ENCODE measurements at regions not wholly inside any gene's neighbourhood (a gene's known extent, or its start where the extent isn't known, plus 50 kb on each side); places are given as distances from the start of the nearest gene placed in this dataset.

GRCh38 chr5:143679777-143680176, 132.2 kb upstream of the HMHB1 start:
- ATAC-seq (no peak), DNase-seq (ENCODE audit: low read depth, low spot score) (no peak)
- ChIA-PET CTCF (no interaction called here), POLR2A (no interaction called here)
- no peaks in the 10 kb centered on the region for H3K9me3 ChIP-seq (ENCODE audit: control insufficient read depth, insufficient read depth, low read depth, low read length)
- no peak overlapping the region for H3K4me3 ChIP-seq (ENCODE audit: low read depth in 2 of 2, low read length in 2 of 2)
- intact Hi-C loops (cut with micrococcal nuclease; ENCODE audit: unreplicated experiment) (no loop called here), in situ Hi-C loops (cut with HindIII; ENCODE audit: low pct_unique_long_range_greater_than_20kb, low sequenced_read_pairs) (no loop called here)
- H3K27ac ChIP-seq (ENCODE audit: low read length), result no peak overlapping the region
- no TSS peak for BruUV-seq (replicated peaks)
- TF ChIP-seq CTCF (IDR thresholded peaks at IDR 0.05) (no peak), SIN3A (IDR thresholded peaks at IDR 0.05; ENCODE audit: borderline replicate concordance, insufficient read depth, low read depth, low read length) (no peak), TCF7L2 (IDR thresholded peaks at IDR 0.05; ENCODE audit: low read depth, low read length) (no peak), POLR2AphosphoS5 (IDR thresholded peaks at IDR 0.05; ENCODE audit: low read depth, low read length) (no peak), REST (IDR thresholded peaks at IDR 0.05; ENCODE audit: insufficient read depth in 1 of 2, low read depth in 2 of 2, low read length in 1 of 2) (no peak)
- H3K4me1 ChIP-seq (ENCODE audit: control insufficient read depth, insufficient read depth, low read length), result no peaks in the 10 kb centered on the region
- H3K27me3 ChIP-seq (ENCODE audit: control insufficient read depth, insufficient read depth, low read length), result no peaks in the 10 kb centered on the region
- H3K36me3 ChIP-seq (ENCODE audit: control insufficient read depth, insufficient read depth, low read length), result no peaks in the 10 kb centered on the region

- ChIA-PET POLR2A (no interaction called here), CTCF (no interaction called here)
- Histone ChIP-seq H3K9me3 (ENCODE audit: control insufficient read depth, insufficient read depth, low read depth, low read length) (no peaks in the 10 kb centered on the region), H3K4me1 (ENCODE audit: control insufficient read depth, insufficient read depth, low read length) (no peaks in the 10 kb centered on the region), H3K4me3 (ENCODE audit: low read depth in 2 of 2, low read length in 2 of 2) (no peak overlapping the region), H3K27ac (ENCODE audit: low read length) (no peak overlapping the region), H3K36me3 (ENCODE audit: control insufficient read depth, insufficient read depth, low read length) (no peaks in the 10 kb centered on the region), H3K27me3 (ENCODE audit: control insufficient read depth, insufficient read depth, low read length) (no peaks in the 10 kb centered on the region)
- in situ Hi-C loops (cut with HindIII; ENCODE audit: low pct_unique_long_range_greater_than_20kb, low sequenced_read_pairs), result no loop called here
- no TSS peak for BruUV-seq (replicated peaks)
- TF ChIP-seq SIN3A (IDR thresholded peaks at IDR 0.05; ENCODE audit: borderline replicate concordance, insufficient read depth, low read depth, low read length), result no peak
- TF ChIP-seq CTCF (IDR thresholded peaks at IDR 0.05), result no peak
- no peak for TF ChIP-seq TCF7L2 (IDR thresholded peaks at IDR 0.05; ENCODE audit: low read depth, low read length)
- no peak for TF ChIP-seq POLR2AphosphoS5 (IDR thresholded peaks at IDR 0.05; ENCODE audit: low read depth, low read length)
- TF ChIP-seq REST (IDR thresholded peaks at IDR 0.05; ENCODE audit: insufficient read depth in 1 of 2, low read depth in 2 of 2, low read length in 1 of 2), result no peak
- intact Hi-C loops (cut with micrococcal nuclease; ENCODE audit: unreplicated experiment), result no loop called here
- ATAC-seq (no peak), DNase-seq (ENCODE audit: low read depth, low spot score) (no peak)
Measured at GRCh38 chr5:143678148-143678905, 133.6 kb upstream of the HMHB1 start.
